Spleen (tissue), 11 donors: ENCODE measurements at regions not wholly inside any gene's neighbourhood (a gene's known extent, or its start where the extent isn't known, plus 50 kb on each side); places are given as distances from the start of the nearest gene placed in this dataset.

Experiments used
- DNase-seq: peaks from one replicate; pipeline ENCODE4 v3.0.0-alpha.2; 2020
- H3K27ac ChIP-seq, 8 donors: fragments of 200-600 bp; sonication (generic) in 7 of 8; 1 replicate in 4 of 8; 2 replicates in 4 of 8; pipeline versions ENCODE4 v1.5.0 to v1.8.0; 2016 to 2021; ENCODE audit warnings: inconsistent platforms in 4 of 8, mild to moderate bottlenecking in 4 of 8, moderate library complexity in 1 of 8
- H3K27me3 ChIP-seq, 7 donors: fragments of 200-600 bp; sonication (generic) in 6 of 7; replicated peaks in 1 of 7; 1 replicate in 4 of 7; 2 replicates in 3 of 7; pipeline versions ENCODE4 v1.5.0 to v1.8.0; 2016 to 2021; ENCODE audit warnings: inconsistent platforms in 3 of 7, mild to moderate bottlenecking in 1 of 7
- H3K36me3 ChIP-seq, 6 donors: fragments of 200-600 bp; sonication (generic) in 5 of 6; 1 replicate in 4 of 6; 2 replicates in 2 of 6; pipeline versions ENCODE4 v1.5.0 to v1.8.0; 2016 to 2021; ENCODE audit warnings: inconsistent platforms in 2 of 6
- H3K4me1 ChIP-seq, 6 donors: fragments of 200-600 bp; sonication (generic) in 5 of 6; 1 replicate in 3 of 6; 2 replicates in 3 of 6; pipeline versions ENCODE4 v1.5.0 to v1.8.0; 2016 to 2021; ENCODE audit warnings: inconsistent platforms in 3 of 6
- H3K4me3 ChIP-seq, 8 donors: fragments of 200-600 bp; sonication (generic) in 7 of 8; 1 replicate in 4 of 8; 2 replicates in 4 of 8; pipeline versions ENCODE4 v1.5.0 to v1.8.0; 2016 to 2021; ENCODE audit warnings: inconsistent platforms in 4 of 8, mild to moderate bottlenecking in 4 of 8, moderate library complexity in 2 of 8
- H3K9me3 ChIP-seq, 8 donors: fragments of 200-600 bp; sonication (generic) in 7 of 8; 1 replicate in 4 of 8; 2 replicates in 4 of 8; pipeline versions ENCODE4 v1.5.0 to v1.8.0; 2016 to 2021; ENCODE audit warnings: inconsistent platforms in 4 of 8
- CTCF ChIP-seq, 11 experiments: fragments of 200-600 bp in 7 of 11; fragments of 450-650 bp in 4 of 11; sonication (generic) in 4 of 11; IDR thresholded peaks in 8 of 11; conservative IDR thresholded peaks in 3 of 11; 1 replicate in 7 of 11; 2 replicates in 4 of 11; pipeline versions ENCODE4 v1.4.0 to v1.8.0; 2016 to 2021; ENCODE audit warnings: antibody characterized with exemption in 11 of 11, inconsistent platforms in 4 of 11, mild to moderate bottlenecking in 1 of 11
- POLR2A ChIP-seq, 3 donors: fragments of 450-650 bp; IDR thresholded peaks; one replicate each; pipeline ENCODE4 v1.5.1; 2017; ENCODE audit warnings: antibody characterized with exemption in 3 of 3, mild to moderate bottlenecking in 1 of 3
- POLR2AphosphoS5 ChIP-seq, 3 donors: sonication (generic); formaldehyde crosslinking; IDR thresholded peaks; one replicate each; pipeline ENCODE4 v1.5.1; 2017; ENCODE audit warnings: antibody characterized with exemption in 3 of 3
- WGBS, 5 donors: extraction: QIAGEN DNeasy Blood & Tissue Kit in 3 of 5; methylation state at CpG; one replicate each; pipeline versions ENCODE4 v1.1.5 to v1.1.7; 2013 to 2018; 5-methylcytosine and 5-hydroxymethylcytosine counted together
- intact Hi-C: fragments of 100-400 bp; cut with DNase I; formaldehyde crosslinking; loops from one replicate; pipeline ENCODE4 v1.15.0; 2023; ENCODE audit warnings: low total_unique reads
- donor health status: healthy with polysubstance abuse.
- donor health status: DM: no; HTN: no; CAD: no; lungs with moderate emphysema.
- donor health status: DM: no; HTN: no; CAD: no.
- donor health status: Bipolar disorder and iron deficiency.
- donor health status: healthy.
- donor health status: DM: no; HTN: no; CAD: no.
- donor health status: DM: yes; HTN: yes; CAD: no.

GRCh38 chr21:28832013-28832714 lies 160.5 kb downstream of the LTN1 start:
- Histone ChIP-seq H3K27me3 (no peaks in the 10 kb centered on the region), H3K9me3 (no peaks in the 10 kb centered on the region), H3K27ac (peak overlapping the region in 7 of 8 donors; percentile 20 to 80 (median 40)), H3K36me3 (no peaks in the 10 kb centered on the region), H3K4me3 (peak overlapping the region in 1 of 8 donors; percentile 8), H3K4me1 (peaks cover 0 to 44% (median 16%) of the 10 kb centered on the region in 6 donors)
- intact Hi-C loops = no loop called here
- TF ChIP-seq POLR2A (IDR thresholded peaks at IDR 0.05) (no peak), CTCF (IDR thresholded peaks at IDR 0.05 in 8 of 11, conservative IDR thresholded peaks at IDR 0.05 in 3 of 11) (no peak), POLR2AphosphoS5 (IDR thresholded peaks at IDR 0.05) (no peak)
- WGBS, 5 donors = 31 to 68% (median 53%) methylated on average over 1 of the region's 1 CpG
- no peak for DNase-seq

- peaks cover 0 to 39% (median 16%) of the 10 kb centered on the region in 6 donors for H3K4me1 ChIP-seq
- TF ChIP-seq CTCF (IDR thresholded peaks at IDR 0.05 in 8 of 11, conservative IDR thresholded peaks at IDR 0.05 in 3 of 11) = no peak
- TF ChIP-seq POLR2AphosphoS5 (IDR thresholded peaks at IDR 0.05) = no peak
- TF ChIP-seq POLR2A (IDR thresholded peaks at IDR 0.05) = no peak
- H3K9me3 ChIP-seq = no peaks in the 10 kb centered on the region
- H3K27me3 ChIP-seq = no peaks in the 10 kb centered on the region
- DNase-seq = no peak
- WGBS, 5 donors = 72 to 84% (median 80%) methylated on average over 1 of the region's 1 CpG
- intact Hi-C loops = no loop called here
- H3K4me3 ChIP-seq = no peak overlapping the region
- H3K27ac ChIP-seq = no peak overlapping the region
- no peaks in the 10 kb centered on the region for H3K36me3 ChIP-seq
Measured at GRCh38 chr21:28828981-28829380, 163.7 kb downstream of the LTN1 start.

GRCh38 chr21:28828021-28828420 lies 164.7 kb downstream of the LTN1 start:
- no peak for TF ChIP-seq POLR2A (IDR thresholded peaks at IDR 0.05)
- no peak for TF ChIP-seq POLR2AphosphoS5 (IDR thresholded peaks at IDR 0.05)
- TF ChIP-seq CTCF (IDR thresholded peaks at IDR 0.05 in 8 of 11, conservative IDR thresholded peaks at IDR 0.05 in 3 of 11) = no peak
- intact Hi-C loops = no loop called here
- WGBS, 5 donors = 73 to 87% (median 79%) methylated on average over 3 of the region's 3 CpGs

GRCh38 chr21:28827422-28827821 lies 165.3 kb downstream of the LTN1 start:
- Histone ChIP-seq H3K4me3 (no peak overlapping the region), H3K4me1 (peaks cover 0 to 28% (median 14%) of the 10 kb centered on the region in 6 donors), H3K9me3 (no peaks in the 10 kb centered on the region), H3K36me3 (no peaks in the 10 kb centered on the region), H3K27ac (no peak overlapping the region), H3K27me3 (no peaks in the 10 kb centered on the region)
- TF ChIP-seq CTCF (IDR thresholded peaks at IDR 0.05 in 8 of 11, conservative IDR thresholded peaks at IDR 0.05 in 3 of 11) = no peak
- no peak for TF ChIP-seq POLR2AphosphoS5 (IDR thresholded peaks at IDR 0.05)
- no peak for TF ChIP-seq POLR2A (IDR thresholded peaks at IDR 0.05)
- intact Hi-C loops = no loop called here
- no peak for DNase-seq
- WGBS, 5 donors = 73 to 84% (median 78%) methylated on average over 1 of the region's 1 CpG

More at GRCh38 chr21:28828021-28828420, 164.7 kb downstream of the LTN1 start:
- Histone ChIP-seq H3K27me3 (no peaks in the 10 kb centered on the region), H3K9me3 (no peaks in the 10 kb centered on the region), H3K4me3 (no peak overlapping the region), H3K36me3 (no peaks in the 10 kb centered on the region), H3K4me1 (peaks cover 0 to 34% (median 16%) of the 10 kb centered on the region in 6 donors), H3K27ac (no peak overlapping the region)
- no peak for DNase-seq
